Ovary (tissue), 3 donors: ENCODE measurements at regions not wholly inside any gene's neighbourhood (a gene's known extent, or its start where the extent isn't known, plus 50 kb on each side); places are given as distances from the start of the nearest gene placed in this dataset.

Experiments used
- CTCF ChIP-seq, 3 donors: fragments of 450-650 bp in 2 of 3; fragments of 200-600 bp in 1 of 3; IDR thresholded peaks; one replicate each; pipeline versions ENCODE4 v1.5.1 to v1.8.0; 2016 to 2022; ENCODE audit warnings: antibody characterized with exemption in 3 of 3, mild to moderate bottlenecking in 1 of 3
- POLR2A ChIP-seq: fragments of 450-650 bp; IDR thresholded peaks from one replicate; pipeline ENCODE4 v1.6.1; 2017; ENCODE audit warnings: antibody characterized with exemption, mild to moderate bottlenecking, moderate library complexity
- donor health status: DM: no; HTN: no; CAD: no.

GRCh38 chr2:7454592-7454991, 537.4 kb downstream of the RNF144A start:
- TF ChIP-seq CTCF (IDR thresholded peaks at IDR 0.05): no peak
- no peak for TF ChIP-seq POLR2A
